ENCODE measurements at regions not wholly inside any gene's neighbourhood (a gene's known extent, or its start where the extent isn't known, plus 50 kb on each side); places are given as distances from the start of the nearest gene placed in this dataset.
"Not testable (repeated sequence)": the region's sequence is repeated elsewhere in the genome, so short reads cannot be mapped to it uniquely, and the experiment has no call there.

GRCh38 chr2:11075221-11075620, 80.0 kb upstream of the SLC66A3 start:
- FAIRE-seq, result no peak

GRCh38 chr2:11077411-11077810, 77.9 kb upstream of the SLC66A3 start:
- FAIRE-seq, result no peak

- no peak for FAIRE-seq
Observed at GRCh38 chr2:11079136-11079824, 76.0 kb upstream of the SLC66A3 start.

GRCh38 chr2:11080253-11081115, 74.8 kb upstream of the SLC66A3 start:
- no peak for FAIRE-seq

GRCh38 chr2:11082880-11083279, 72.4 kb upstream of the SLC66A3 start:
- no peak for FAIRE-seq

- not testable (repeated sequence) for FAIRE-seq
Observed at GRCh38 chr2:11088821-11089220, 66.4 kb upstream of the SLC66A3 start.

- no peak for FAIRE-seq
Observed at GRCh38 chr2:11090187-11090586, 65.1 kb upstream of the SLC66A3 start.

- FAIRE-seq, result no peak
Observed at GRCh38 chr2:11092701-11093335, 62.4 kb upstream of the SLC66A3 start.

GRCh38 chr2:11093467-11093866, 61.8 kb upstream of the SLC66A3 start:
- no peak for FAIRE-seq

- no peak for FAIRE-seq
Observed at GRCh38 chr2:11094021-11094810, 61.1 kb upstream of the SLC66A3 start.

- FAIRE-seq, result no peak
Observed at GRCh38 chr2:11096591-11096990, 58.7 kb upstream of the SLC66A3 start.

- FAIRE-seq, result no peak
Observed at GRCh38 chr2:11097038-11097720, 58.1 kb upstream of the SLC66A3 start.

GRCh38 chr2:11097854-11098387, 57.3 kb upstream of the SLC66A3 start:
- FAIRE-seq, result no peak

- FAIRE-seq, result no peak
Observed at GRCh38 chr2:11099122-11100065, 55.9 kb upstream of the SLC66A3 start.

GRCh38 chr2:11100130-11100529, 55.1 kb upstream of the SLC66A3 start:
- FAIRE-seq, result no peak

GRCh38 chr2:11100976-11101375, 54.3 kb upstream of the SLC66A3 start:
- no peak for FAIRE-seq

GRCh38 chr2:11101430-11101829, 53.8 kb upstream of the SLC66A3 start:
- FAIRE-seq, result no peak

GRCh38 chr2:11102466-11102865, 52.8 kb upstream of the SLC66A3 start:
- FAIRE-seq, result no peak

GRCh38 chr2:11102956-11103860, 52.1 kb upstream of the SLC66A3 start:
- FAIRE-seq, result no peak

All from endometrium (tissue), 2 donors.